Occipital lobe (tissue), 1 donor: ENCODE measurements at regions not wholly inside any gene's neighbourhood (a gene's known extent, or its start where the extent isn't known, plus 50 kb on each side); places are given as distances from the start of the nearest gene placed in this dataset.
"Not testable (repeated sequence)": the region's sequence is repeated elsewhere in the genome, so short reads cannot be mapped to it uniquely, and the experiment has no call there.

ENCODE experiments used
- DNase-seq: peaks from one replicate; lab custom pipeline; 2025; lab: John Stamatoyannopoulos, UW

DNA sequence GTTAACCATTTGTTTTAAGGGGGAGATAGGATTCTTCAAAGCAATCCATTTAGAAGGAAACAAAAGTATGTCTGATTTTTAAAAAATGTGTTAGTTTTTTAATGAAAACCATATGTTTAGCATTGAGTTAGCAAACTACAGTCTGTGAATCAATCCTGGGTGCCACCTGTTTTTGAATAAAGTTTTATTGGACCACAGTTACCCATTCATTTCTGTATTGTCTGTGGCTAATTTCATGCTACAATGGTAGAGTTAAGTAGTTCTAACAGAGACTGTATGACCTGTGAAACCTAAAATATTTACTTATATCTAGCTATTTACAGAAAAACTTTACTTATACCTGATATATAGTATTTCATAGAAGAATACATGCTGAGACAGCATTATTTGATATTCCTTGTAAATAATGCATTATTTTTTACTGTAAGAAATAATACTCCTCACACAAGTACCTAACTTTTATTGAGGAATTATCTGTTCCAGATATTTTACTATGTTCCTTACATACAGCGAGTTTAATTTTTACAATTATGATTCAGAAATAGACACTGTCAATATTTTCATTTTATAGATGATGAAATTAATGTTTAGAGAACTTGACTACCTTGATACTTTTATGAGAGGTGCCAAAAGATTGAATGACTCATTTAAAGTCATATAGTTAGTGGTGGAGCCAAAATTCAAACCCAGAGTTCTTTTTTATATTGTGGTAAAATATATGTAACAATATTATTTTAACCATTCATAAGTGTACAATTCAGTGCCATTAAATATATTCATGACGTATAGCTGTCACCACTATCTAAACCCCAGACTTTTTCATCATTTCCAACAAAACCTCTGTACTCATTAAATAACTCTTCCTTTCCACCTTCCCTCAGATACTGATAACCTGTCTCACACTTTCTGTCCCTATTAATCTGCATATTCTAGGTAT is 122.0 kb downstream of the GLUD2 start:
- DNase-seq, result no peak

DNA sequence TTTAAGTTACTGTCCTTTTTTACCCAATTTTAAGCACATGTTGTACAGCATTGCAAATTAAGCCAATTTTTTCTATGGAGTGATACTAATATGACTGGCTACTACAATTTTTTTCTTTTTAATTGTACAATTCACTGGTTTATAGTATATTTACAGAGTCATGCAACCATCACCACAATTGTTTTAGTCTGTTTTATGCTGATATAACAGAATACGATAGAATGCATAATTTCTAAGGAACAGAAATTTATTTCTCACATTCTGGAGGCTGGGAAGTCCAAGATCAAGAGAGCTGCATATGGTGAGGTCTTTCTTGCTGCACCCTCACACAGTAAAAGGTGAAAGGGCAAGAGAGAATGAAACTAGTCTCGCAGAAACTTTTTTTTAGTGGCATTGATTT is 125.3 kb downstream of the GLUD2 start:
- DNase-seq, result no peak

DNA sequence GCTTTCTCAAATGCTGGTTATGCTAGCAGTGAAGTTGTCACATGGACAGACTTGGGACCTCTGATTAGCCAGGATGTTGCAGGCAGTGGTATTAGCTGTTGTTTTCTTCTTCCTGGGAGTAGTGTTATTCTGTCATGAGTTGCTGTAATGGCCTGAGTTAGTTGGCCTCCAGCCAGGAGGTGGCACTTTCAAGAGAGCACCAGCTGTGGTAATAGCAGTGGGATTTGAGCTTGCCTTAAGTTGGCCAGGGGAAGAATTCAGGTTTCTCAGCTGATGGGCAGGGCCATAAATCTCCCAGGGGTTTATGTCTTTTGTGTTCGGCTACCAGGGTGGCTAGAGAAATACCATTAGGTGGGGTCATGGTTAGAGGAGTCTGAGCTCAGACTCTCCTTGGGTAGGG is 132.6 kb downstream of the GLUD2 start:
- DNase-seq, result no peak

DNA sequence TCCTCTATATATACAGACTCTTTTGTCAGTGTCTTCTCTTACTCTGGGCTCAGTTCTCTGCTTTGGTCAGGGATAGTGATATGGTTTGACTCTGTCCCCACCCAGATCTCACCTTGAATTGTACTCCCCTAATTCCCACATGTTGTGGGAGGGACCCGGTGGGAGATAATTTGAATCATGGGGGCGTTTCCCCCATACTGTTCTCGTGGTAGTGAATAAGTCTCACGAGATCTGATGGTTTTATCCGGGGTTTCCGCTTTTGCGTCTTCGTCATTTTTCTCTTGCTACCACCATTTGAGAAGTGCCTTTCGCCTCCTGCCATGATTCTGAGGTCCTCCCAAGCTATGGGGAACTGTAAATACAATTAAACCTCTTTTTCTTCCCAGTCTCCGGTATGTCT is 144.4 kb downstream of the GLUD2 start:
- DNase-seq, result no peak

DNA sequence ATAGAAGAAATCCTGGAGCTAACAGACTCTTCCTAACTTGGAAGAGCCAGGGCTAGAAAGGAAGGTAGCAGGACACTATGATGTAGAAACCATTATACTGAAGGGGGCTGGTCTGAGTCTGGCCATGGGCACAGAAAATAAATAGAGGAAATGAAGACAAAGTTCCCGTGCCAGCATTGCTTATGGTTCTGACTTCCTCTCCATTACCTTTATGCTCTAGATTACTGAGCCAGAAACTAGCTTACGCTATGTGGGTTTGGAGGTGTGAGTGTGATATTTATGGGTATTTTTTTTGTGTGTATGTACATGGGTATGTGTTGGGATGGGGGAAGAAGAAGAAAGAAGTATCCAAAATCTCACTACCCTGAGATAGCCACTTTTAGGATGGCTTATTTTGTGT is 148.3 kb downstream of the GLUD2 start:
- no peak for DNase-seq

DNA sequence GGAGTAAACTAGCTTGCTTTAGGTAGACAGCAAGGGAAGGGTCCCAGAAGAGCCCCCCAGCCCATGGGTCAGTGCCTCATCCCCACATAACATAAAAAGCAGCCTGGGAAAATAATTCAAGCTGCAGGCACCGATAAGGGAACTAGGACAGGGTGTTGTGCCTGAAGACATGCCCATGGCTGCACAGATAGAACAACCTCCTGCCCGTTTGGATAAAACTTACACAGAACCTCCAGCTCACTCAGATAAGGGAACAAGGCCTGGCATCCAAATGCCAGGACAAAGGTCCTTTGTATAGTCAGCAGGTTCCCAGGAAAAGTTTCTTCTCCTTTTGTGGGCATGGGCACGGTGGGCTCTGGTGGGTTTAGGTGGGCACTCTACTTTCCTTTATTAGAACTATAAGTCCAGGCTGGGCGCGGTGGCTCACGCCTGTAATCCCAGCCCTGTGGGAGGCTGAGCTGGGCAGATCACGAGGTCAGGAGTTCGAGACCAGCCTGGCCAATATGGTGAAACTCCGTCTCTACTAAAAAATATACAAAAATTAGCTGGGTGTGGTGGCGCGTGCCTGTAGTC is 149.5 kb downstream of the GLUD2 start:
- not testable (repeated sequence) for DNase-seq

DNA sequence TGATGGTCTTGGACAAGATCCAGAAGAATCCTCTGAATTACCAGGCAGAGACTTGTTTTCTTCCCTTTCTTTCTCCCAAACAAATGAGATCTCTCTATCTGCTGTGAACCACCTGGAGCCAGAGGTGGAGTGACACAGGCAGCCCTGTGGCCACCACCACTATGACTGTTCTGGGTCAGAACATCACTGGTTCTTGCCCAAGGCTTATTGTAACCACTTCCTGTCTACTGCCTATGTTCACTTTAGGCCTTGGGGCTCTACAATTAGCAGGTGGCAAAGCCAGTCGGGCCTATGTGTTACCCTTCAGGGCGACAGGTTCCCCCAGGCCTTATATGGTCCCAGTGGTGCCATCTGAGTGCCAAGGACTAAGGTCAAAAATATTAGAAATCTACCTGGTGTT is 161.2 kb downstream of the GLUD2 start:
- no peak for DNase-seq

DNA sequence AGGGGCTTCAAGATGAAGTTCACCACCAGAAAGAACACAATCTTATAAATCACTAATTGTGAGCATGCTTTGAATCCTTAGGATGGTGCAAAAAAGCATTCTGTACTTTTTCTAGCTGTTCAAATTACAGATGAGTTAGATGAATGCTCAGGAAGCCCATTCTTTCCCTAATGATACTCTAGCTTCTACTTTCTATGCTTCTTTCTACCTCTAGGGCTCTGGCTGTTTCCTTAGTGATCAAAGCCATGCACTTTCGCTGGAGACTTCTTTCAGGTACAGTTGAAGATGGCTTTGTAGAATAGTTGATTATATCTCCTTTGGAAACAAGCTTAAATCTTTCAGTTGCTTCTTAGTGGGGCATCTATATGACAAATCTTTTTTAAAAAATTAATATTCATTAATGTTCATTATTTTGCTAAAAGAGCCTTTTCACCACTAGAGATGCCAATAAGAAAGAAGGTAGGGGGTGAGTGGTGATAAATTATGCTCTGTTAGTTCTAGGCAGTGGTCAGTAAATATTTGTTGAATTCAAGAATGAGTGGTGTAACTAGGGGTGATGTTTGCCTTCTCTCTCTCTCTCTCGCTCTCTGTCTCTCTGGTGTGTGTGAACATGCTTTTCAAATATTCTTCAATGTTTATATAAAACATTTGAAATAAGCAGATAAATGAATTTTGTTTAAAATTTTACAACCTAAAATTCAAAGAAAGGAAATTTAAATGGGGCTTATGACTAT is 169.4 kb downstream of the GLUD2 start:
- no peak for DNase-seq

DNA sequence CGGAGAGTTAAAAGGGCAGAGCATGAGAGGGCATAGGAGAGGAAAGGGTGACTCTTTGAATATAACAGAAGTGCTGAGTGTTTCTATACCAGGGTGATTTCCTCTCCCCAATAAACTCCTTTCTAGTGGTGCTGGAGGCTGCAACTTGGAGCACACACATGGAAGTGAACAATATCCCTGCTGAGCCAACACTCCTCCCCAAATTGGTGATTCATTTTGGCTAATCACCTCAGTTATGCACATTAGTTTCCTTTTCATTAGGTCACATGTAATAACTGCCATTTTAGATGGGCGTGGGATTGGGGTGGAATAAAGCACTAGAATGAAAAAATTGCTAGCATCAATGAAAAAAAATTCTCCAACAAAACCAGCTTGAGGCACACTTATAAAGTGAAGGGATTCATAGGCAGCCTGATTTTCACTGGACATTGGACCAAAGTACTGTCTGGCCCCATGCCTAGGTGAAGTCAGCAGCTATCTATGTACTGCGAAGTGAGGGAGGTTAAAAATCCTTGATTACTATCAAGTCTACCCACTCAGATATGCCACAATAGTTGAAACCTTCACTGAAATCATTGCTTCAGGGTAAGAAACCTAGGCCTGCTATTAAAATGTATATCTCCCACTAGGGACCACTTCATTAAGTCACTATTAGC is 174.0 kb downstream of the GLUD2 start:
- DNase-seq, result no peak

DNA sequence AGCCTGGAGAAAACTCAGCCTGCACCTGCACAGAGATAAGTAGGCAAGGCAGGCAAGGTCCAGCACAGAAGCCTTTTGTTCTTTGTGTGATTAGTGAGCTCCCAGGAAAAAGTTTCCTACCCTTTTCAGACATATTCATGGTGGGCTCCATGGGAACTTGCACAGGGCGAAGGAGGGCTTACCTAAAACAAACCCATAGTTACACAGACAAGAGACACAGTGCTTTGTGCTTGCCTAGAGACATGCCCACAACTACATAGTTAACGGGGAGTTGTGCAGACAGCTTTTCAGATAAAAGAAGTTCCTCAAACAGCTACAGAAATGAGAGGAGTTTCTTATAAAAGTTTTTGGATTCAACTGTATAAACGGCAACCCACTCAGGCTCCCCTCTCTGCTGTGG is 180.5 kb downstream of the GLUD2 start:
- DNase-seq, result no peak

DNA sequence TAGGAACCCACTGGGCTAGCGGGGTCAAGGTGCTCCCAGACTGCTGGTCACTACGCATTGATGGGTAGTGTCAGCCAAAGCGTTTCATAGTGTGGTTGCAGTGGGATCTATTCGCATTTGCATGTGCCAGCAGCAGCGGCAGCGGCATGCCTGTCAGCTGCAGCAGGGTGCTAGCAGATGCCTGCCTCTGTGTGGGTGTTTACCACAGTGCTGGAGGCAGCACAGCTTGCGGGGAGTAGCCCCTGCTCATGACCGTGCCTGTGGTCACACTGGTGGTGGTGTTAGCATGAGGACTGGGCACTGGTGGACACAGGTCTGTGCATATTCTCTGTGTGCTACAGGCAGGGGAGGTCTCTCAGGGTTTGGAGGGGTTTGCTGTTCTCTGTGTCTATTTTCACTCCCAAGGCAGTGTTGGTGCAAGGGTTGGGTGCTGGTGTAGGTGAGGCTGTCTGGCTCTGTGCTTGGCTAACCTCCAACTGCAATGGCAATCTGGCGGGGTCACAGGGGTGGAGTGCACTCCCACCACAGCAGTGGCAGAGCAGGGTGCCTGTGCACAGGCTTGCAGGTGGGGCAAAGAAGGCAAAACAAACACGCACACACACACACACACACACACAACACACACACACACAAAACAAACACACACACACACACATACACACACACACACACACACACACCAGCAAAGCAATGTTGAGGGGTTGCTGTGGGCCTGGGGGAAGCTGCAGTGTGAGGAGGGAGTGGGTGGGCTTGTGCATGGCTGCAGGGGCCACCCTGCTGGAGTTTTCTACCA is 184.4 kb downstream of the GLUD2 start:
- no peak for DNase-seq

DNA sequence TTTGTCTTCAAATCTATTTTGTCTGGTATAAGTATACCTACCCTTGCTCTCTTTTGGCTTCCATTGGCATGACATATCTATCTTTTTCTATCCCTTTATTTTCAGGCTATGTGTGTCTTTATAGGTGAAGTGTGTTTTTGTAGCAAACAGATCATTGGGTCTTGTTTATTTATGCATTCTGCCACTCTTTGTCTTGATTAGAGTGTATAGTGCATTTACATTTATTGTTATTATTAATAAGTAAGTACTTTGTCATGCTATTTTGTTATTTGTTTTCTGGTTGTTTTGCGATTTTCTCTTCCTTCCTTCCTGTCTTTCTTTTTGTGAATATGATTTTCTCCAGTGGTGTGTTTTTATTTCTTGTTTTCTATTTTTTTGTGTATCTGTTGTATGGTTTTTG is 188.6 kb downstream of the GLUD2 start:
- no peak for DNase-seq

DNA sequence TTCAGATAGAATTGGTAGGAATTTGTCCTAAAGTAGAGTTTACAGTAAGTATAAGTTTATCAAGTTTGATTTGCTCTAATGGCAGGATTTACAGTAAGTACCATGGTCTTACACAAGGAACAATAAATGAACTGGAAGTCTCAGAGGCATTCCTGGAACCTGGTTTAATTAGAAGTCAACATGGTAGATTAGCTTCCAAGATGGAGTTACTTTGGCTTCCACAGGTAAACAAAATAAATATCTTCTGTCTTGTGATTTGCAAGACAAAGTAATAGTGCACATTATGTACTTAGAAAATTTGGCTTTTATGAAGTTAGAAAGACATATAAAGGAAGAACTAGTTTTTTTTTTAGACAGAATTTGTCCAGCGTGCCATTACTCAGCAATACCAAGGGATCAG is 190.7 kb downstream of the GLUD2 start:
- DNase-seq, result no peak

DNA sequence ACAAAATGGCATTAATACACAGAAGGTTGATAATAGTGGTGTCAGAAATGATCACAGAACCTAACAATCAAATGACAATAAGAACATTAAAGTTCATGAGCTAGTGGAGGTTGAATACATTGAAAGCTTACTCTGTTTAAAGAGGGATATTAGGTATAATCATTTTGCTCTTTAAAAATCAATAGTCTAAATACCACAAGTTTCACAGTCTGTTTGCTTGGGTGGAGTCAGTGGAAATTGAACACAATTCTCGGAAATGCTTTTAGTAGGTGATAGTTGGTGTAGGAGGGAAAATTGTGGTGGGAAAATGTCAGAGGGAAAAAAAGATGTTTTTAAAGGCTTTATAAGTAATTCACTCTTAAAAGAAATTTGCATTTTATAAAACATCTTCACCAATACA is 197.1 kb downstream of the GLUD2 start:
- no peak for DNase-seq

DNA sequence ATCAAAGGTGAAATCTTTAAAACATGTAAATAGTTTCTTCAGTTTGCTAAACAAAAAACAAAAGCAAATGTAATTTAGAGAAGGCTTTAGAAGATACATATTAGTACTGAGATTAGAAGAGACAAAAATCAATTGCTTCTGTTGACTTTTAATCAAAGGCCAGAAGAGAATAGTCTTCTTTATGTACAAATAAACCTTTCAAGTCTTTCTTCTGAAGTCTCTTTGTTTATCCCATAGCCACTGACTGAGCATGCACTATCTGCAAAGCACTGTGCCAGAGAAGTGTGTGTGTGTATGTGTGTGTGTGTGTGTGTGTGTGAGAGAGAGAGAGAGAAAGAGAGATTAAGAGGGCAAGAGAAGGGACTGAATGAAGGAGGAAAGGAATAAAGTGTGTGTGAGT is 198.4 kb downstream of the GLUD2 start:
- no peak for DNase-seq

DNA sequence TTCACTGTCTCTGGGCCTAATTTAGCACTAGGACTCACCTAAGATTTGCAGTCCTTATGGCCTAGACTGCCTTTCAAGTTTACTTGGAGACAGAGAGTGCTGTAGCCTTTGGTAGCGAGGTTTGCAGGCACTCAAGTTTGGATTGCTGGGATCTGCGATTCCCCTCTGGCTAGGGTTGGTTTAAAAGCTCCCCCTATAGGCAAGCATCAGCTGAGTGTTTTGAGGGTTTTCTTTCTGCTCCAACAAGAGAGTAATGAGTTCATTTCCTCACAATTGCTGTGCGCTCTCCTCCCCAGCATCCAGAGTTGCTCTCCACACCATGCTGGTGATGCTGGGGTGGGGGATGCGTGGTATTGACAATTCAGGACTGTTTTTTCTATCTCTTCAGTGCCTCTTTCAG is 206.9 kb downstream of the GLUD2 start:
- DNase-seq, result no peak

DNA sequence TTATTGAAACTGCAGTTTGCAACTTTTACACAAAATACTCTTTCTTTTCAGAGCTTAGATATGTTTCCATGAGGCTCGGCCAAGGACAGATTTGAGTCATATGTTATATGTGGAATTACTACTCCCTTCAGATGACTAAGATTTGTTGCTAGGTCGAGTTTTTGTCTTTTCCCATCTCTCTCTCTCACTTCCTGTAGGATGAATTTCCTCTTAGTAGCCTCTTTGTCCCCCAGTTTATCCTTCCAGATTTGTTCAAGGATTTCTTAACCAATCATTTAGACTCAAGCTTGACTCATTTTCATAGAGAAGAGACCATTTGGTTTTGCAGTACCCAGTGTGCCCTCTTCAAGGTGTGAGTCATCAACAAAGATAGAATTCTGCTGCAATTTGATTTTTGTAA is 209.2 kb downstream of the GLUD2 start:
- no peak for DNase-seq

DNA sequence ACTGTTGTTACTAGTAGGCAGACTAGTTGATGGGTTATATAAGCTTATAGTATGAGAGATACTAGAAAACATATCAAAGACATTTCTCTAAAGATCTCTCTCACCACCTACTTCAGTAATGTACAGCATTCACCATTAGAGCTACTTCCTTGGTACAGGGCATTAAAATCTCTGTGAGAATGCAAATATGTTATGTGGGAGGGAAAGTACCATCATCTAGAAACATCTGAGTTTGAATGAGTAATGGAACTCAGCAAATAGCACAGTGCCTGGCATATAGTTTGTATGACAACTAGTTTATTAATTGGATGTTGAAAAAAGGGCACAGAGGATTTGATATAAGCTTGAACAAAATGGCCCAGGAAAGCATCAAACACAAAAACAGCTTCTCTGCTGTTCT is 211.1 kb downstream of the GLUD2 start:
- no peak for DNase-seq

DNA sequence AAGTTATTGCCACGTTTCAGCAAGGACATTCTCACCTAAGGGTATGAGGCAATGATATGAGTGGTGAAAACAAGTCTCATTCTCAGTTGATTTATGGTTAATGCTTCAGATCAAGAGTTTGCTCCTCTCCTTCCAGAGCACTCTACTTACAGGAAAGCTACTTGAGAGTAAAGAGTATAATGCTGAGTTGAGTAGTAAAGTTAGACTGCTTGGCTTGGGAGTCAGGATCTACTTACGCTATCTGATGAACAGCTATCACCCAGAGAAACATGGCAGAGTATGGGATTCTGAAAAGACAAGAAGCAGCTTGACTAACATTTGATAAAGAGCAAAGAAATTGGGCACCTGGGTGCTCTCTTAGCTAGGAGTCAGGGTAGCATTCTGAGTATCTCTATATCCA is 211.8 kb downstream of the GLUD2 start:
- DNase-seq, result no peak

DNA sequence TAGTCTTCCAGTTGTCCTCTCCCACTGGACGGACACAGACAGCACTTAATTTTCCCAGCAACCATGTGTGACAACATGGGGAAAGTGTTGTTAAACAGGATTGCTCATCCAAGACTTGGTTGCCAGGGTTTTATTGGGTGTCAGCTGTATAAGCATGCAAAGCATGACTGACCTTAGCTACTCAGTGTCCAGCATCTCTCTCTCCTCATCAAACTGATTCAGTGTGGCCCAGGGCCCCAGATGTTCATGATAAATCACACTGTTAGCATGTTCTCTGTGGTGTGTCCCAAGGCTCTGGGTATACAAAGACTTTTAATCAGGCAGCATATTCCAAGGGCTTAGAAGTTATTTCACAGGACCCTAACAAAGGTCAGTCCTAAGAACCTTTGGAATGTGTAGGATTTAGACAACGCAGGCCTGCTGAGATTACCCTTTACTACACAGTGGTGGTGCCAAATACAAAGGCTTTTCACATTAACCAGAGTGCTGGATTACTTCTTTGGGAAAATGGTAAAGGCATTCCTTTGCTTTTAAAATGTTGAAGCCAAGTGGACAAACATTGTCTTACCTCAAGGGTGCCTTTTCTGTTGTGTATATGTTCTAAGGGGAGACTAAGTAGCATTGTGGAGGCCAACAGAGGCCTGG is 213.3 kb downstream of the GLUD2 start:
- DNase-seq, result no peak

DNA sequence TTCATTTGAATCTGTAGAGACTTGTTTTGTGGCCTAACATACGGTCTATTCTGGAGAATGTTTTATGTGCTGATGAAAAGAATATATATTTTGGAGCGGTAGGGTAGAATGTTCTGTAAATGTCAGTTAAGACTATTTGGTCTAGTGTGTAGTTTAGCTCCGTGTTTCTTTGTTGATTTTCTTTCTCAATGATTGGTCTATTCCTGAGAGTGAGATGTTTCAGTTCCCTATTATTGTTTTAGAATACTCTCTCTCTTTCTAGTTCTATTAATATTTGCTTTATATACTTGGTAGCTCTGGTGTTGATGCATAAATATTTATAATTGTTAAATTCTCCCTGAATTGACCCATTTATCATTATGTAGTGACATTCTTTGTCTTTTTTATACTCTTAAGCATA is 236.5 kb downstream of the GLUD2 start:
- DNase-seq, result no peak
